Mucosa of descending colon (tissue), 3 donors: ENCODE measurements at regions not wholly inside any gene's neighbourhood (a gene's known extent, or its start where the extent isn't known, plus 50 kb on each side); places are given as distances from the start of the nearest gene placed in this dataset.

Experiments
- ATAC-seq: fragments of 200-7000 bp; cut with Tn5 transposase; one replicate; pipeline ENCODE4 v1.9.1; 2020; ENCODE audit warnings: mild to moderate bottlenecking, moderate library complexity
- DNase-seq, 3 donors: peaks; one replicate each; pipeline ENCODE4 v3.0.0-alpha.2; 2020
- H3K36me3 ChIP-seq: fragments of 200-600 bp; one replicate; pipeline ENCODE4 v1.8.0; 2021; ENCODE audit warnings: low read depth, mild to moderate bottlenecking
- H3K4me1 ChIP-seq: fragments of 200-600 bp; one replicate; pipeline ENCODE4 v1.8.0; 2021; ENCODE audit warnings: low read depth, mild to moderate bottlenecking
- H3K4me3 ChIP-seq: fragments of 200-600 bp; one replicate; pipeline ENCODE4 v1.8.0; 2021; ENCODE audit warnings: mild to moderate bottlenecking
- H3K9me3 ChIP-seq: fragments of 200-600 bp; one replicate; pipeline ENCODE4 v1.8.0; 2021; ENCODE audit warnings: mild to moderate bottlenecking
- CTCF ChIP-seq: fragments of 200-600 bp; IDR thresholded peaks from one replicate; pipeline ENCODE4 v1.8.0; 2022; ENCODE audit warnings: antibody characterized with exemption, mild to moderate bottlenecking
- intact Hi-C, 2 donors: fragments of 100-400 bp; cut with DNase I in 1 of 2; cut with micrococcal nuclease in 1 of 2; formaldehyde crosslinking; loops; one replicate each; pipeline versions ENCODE4 v1.11.0 to v1.11.1; 2022; cut with DNase I, micrococcal nuclease
- donor health status: DM: no; HTN: no; CAD: no; lungs with moderate emphysema.
- donor health status: DM: no; HTN: no; CAD: no.
- donor health status: DM: no; HTN: yes; CAD: no.

- no peaks in the 10 kb centered on the region for H3K36me3 ChIP-seq
- intact Hi-C loops, result no loop called here
- no peaks in the 10 kb centered on the region for H3K4me1 ChIP-seq
- no peaks in the 10 kb centered on the region for H3K9me3 ChIP-seq
- no peak overlapping the region for H3K4me3 ChIP-seq
- DNase-seq (no peak), ATAC-seq (no peak)
- TF ChIP-seq CTCF, result no peak
These were observed 125.1 kb upstream of the ZNF32 start for GRCh38 chr10:43773736-43774135.

- intact Hi-C loops, result no loop called here
- no peaks in the 10 kb centered on the region for H3K36me3 ChIP-seq
- no peak for DNase-seq
- no peak overlapping the region for H3K4me3 ChIP-seq
- H3K9me3 ChIP-seq, result no peaks in the 10 kb centered on the region
- no peak for ATAC-seq
- TF ChIP-seq CTCF, result no peak
- H3K4me1 ChIP-seq, result no peaks in the 10 kb centered on the region
These were observed 123.5 kb upstream of the ZNF32 start for GRCh38 chr10:43772171-43772570.

- Histone ChIP-seq H3K4me3 (no peak overlapping the region), H3K9me3 (no peaks in the 10 kb centered on the region), H3K4me1 (no peaks in the 10 kb centered on the region), H3K36me3 (no peaks in the 10 kb centered on the region)
- no peak for DNase-seq
- intact Hi-C loops, result no loop called here
- no peak for ATAC-seq
- no peak for TF ChIP-seq CTCF
These were observed 123.0 kb upstream of the ZNF32 start for GRCh38 chr10:43771675-43772074.

GRCh38 chr10:43765516-43765915 lies 116.8 kb upstream of the ZNF32 start:
- H3K36me3 ChIP-seq, result no peaks in the 10 kb centered on the region
- H3K4me1 ChIP-seq, result no peaks in the 10 kb centered on the region
- no peak overlapping the region for H3K4me3 ChIP-seq
- DNase-seq (no peak), ATAC-seq (no peak)
- no peaks in the 10 kb centered on the region for H3K9me3 ChIP-seq
- intact Hi-C loops, result no loop called here
- no peak for TF ChIP-seq CTCF

DNA sequence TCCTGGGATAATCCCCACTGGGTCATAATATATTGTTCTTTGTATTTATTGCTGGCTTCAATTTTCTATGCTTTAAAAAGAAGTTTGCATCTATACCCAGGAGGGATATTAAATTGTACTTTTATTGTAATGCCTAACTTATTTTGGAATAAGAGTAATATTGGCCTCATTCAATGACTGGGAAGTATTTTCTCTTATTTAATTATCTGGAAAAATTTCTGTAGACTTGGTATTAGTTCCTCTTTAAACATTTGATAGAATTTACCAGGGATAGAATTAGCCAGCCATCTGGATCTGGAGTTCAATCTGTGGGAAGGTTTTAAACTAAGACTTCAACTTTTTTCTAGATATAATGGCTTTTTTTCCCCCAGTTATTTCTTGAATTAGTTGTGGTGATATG lies 115.2 kb upstream of the ZNF32 start:
- no peak for ATAC-seq
- Histone ChIP-seq H3K36me3 (no peaks in the 10 kb centered on the region), H3K4me1 (no peaks in the 10 kb centered on the region), H3K9me3 (no peaks in the 10 kb centered on the region), H3K4me3 (no peak overlapping the region)
- intact Hi-C loops, result no loop called here
- DNase-seq, result no peak
- TF ChIP-seq CTCF, result no peak

GRCh38 chr10:43760514-43760913 lies 111.8 kb upstream of the ZNF32 start:
- TF ChIP-seq CTCF, result no peak
- H3K4me3 ChIP-seq, result no peak overlapping the region
- H3K4me1 ChIP-seq, result no peaks in the 10 kb centered on the region
- H3K36me3 ChIP-seq, result no peaks in the 10 kb centered on the region
- DNase-seq, result no peak
- ATAC-seq, result no peak
- no peaks in the 10 kb centered on the region for H3K9me3 ChIP-seq
- intact Hi-C loops, result no loop called here
